PC-3 (cell line): ENCODE measurements at regions not wholly inside any gene's neighbourhood (a gene's known extent, or its start where the extent isn't known, plus 50 kb on each side); places are given as distances from the start of the nearest gene placed in this dataset.

Experiments
- EZH2 ChIP-seq: fragments of 300-600 bp; sonication (generic); IDR thresholded peaks from one replicate; pipeline ENCODE4 v1.6.1; 2017; ENCODE audit warnings: antibody characterized with exemption, mild to moderate bottlenecking, low read length; ENCODE audit not compliant: unreplicated experiment
- EZH2phosphoT487 ChIP-seq: fragments of 300-600 bp; sonication (generic); IDR thresholded peaks from 2 replicates; pipeline ENCODE4 v1.6.1; 2018; ENCODE audit warnings: mild to moderate bottlenecking, antibody characterized with exemption, low read length, borderline replicate concordance
- TF ChIP-seq, protein P1 (sequence below): fragments of 300-600 bp; sonication (generic); conservative IDR thresholded peaks from 2 replicates; pipeline ENCODE4 v1.5.1; 2017; ENCODE audit warnings: antibody characterized with exemption, low read depth, mild to moderate bottlenecking, low read length

- TF ChIP-seq, protein P1, sequence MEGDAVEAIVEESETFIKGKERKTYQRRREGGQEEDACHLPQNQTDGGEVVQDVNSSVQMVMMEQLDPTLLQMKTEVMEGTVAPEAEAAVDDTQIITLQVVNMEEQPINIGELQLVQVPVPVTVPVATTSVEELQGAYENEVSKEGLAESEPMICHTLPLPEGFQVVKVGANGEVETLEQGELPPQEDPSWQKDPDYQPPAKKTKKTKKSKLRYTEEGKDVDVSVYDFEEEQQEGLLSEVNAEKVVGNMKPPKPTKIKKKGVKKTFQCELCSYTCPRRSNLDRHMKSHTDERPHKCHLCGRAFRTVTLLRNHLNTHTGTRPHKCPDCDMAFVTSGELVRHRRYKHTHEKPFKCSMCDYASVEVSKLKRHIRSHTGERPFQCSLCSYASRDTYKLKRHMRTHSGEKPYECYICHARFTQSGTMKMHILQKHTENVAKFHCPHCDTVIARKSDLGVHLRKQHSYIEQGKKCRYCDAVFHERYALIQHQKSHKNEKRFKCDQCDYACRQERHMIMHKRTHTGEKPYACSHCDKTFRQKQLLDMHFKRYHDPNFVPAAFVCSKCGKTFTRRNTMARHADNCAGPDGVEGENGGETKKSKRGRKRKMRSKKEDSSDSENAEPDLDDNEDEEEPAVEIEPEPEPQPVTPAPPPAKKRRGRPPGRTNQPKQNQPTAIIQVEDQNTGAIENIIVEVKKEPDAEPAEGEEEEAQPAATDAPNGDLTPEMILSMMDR = no peak; the same call in 1 of the 2 replicates
- TF ChIP-seq EZH2phosphoT487 (no peak), EZH2 (no peak)
Observed at GRCh38 chr13:34372581-34372980, 554.6 kb downstream of the RFC3 start.
